H9 (cell line): ENCODE measurements at regions not wholly inside any gene's neighbourhood (a gene's known extent, or its start where the extent isn't known, plus 50 kb on each side); places are given as distances from the start of the nearest gene placed in this dataset.

ENCODE experiments used
- DNase-seq: peaks from one replicate; pipeline ENCODE4 v3.0.0-alpha.2; 2017
- H2AFZ ChIP-seq: one replicate; pipeline ENCODE4 v1.6.1; 2013; ENCODE audit warnings: mild to moderate bottlenecking, low read length, control low read depth, moderate library complexity
- H2AK5ac ChIP-seq: 2 replicates; pipeline ENCODE4 v1.6.1; 2013; ENCODE audit warnings: low read length, control low read depth, mixed read lengths; ENCODE audit not compliant: insufficient read length
- H2BK120ac ChIP-seq: one replicate; pipeline ENCODE4 v1.6.1; 2013; ENCODE audit warnings: low read depth, mild to moderate bottlenecking, low read length, control low read depth, inconsistent platforms; ENCODE audit not compliant: poor library complexity, severe bottlenecking
- H2BK12ac ChIP-seq: 2 replicates; pipeline ENCODE4 v1.6.1; 2013; ENCODE audit warnings: low read length, control low read depth, mixed read lengths, low read depth; ENCODE audit not compliant: insufficient read length
- H2BK15ac ChIP-seq: 2 replicates; pipeline ENCODE4 v1.6.1; 2013; ENCODE audit warnings: low read depth, low read length, control low read depth
- H2BK20ac ChIP-seq: one replicate; pipeline ENCODE4 v1.6.1; 2013; ENCODE audit warnings: low read depth, mild to moderate bottlenecking, low read length, control low read depth, inconsistent platforms; ENCODE audit not compliant: poor library complexity, severe bottlenecking
- H2BK5ac ChIP-seq: 2 replicates; pipeline ENCODE4 v1.6.1; 2013; ENCODE audit warnings: low read length, control low read depth, mixed read lengths; ENCODE audit not compliant: insufficient read length
- H3K14ac ChIP-seq: 2 replicates; pipeline ENCODE4 v1.6.1; 2013; ENCODE audit warnings: low read length, control low read depth; ENCODE audit not compliant: insufficient read depth
- H3K18ac ChIP-seq: 2 replicates; pipeline ENCODE4 v1.6.1; 2013; ENCODE audit warnings: low read depth, mild to moderate bottlenecking, mixed read lengths, low read length, control low read depth; ENCODE audit not compliant: insufficient read length
- H3K23ac ChIP-seq: 2 replicates; pipeline ENCODE4 v1.6.1; 2013; ENCODE audit warnings: low read length, control low read depth, mixed read lengths, low read depth; ENCODE audit not compliant: insufficient read length
- H3K23me2 ChIP-seq: 2 replicates; pipeline ENCODE4 v1.6.1; 2013; ENCODE audit warnings: low read depth, mild to moderate bottlenecking, mixed read lengths, low read length, control low read depth; ENCODE audit not compliant: insufficient read length, poor library complexity, severe bottlenecking
- H3K27ac ChIP-seq: 2 replicates; pipeline ENCODE4 v1.5.1; 2013; ENCODE audit warnings: low read length, control low read depth, mixed read lengths, low read depth; ENCODE audit not compliant: insufficient read length
- H3K27me3 ChIP-seq: 2 replicates; pipeline ENCODE4 v1.6.1; 2013; ENCODE audit warnings: low read length, control low read depth, inconsistent platforms; ENCODE audit not compliant: insufficient read depth
- H3K4ac ChIP-seq: 2 replicates; pipeline ENCODE4 v1.6.1; 2013; ENCODE audit warnings: low read depth, mild to moderate bottlenecking, control low read depth, inconsistent platforms, low read length, moderate library complexity
- H3K4me1 ChIP-seq: 2 replicates; pipeline ENCODE4 v1.6.1; 2013; ENCODE audit warnings: low read length, control low read depth, inconsistent platforms; ENCODE audit not compliant: insufficient read depth
- H3K4me2 ChIP-seq: 2 replicates; pipeline ENCODE4 v1.6.1; 2013; ENCODE audit warnings: low read length, control low read depth, mixed read lengths; ENCODE audit not compliant: insufficient read length, insufficient read depth
- H3K56ac ChIP-seq: 2 replicates; pipeline ENCODE4 v1.6.1; 2013; ENCODE audit warnings: low read depth, mild to moderate bottlenecking, mixed read lengths, low read length, control low read depth; ENCODE audit not compliant: insufficient read length
- H3K79me1 ChIP-seq: 2 replicates; pipeline ENCODE4 v1.6.1; 2013; ENCODE audit warnings: low read depth, mild to moderate bottlenecking, moderate library complexity, low read length, control low read depth, inconsistent platforms; ENCODE audit not compliant: insufficient read depth, poor library complexity, severe bottlenecking
- H3K79me2 ChIP-seq: 2 replicates; pipeline ENCODE4 v1.6.1; 2013; ENCODE audit warnings: low read length, control low read depth, inconsistent platforms; ENCODE audit not compliant: insufficient read depth
- H3K9ac ChIP-seq: 2 replicates; pipeline ENCODE4 v1.6.1; 2013; ENCODE audit warnings: low read length, control low read depth, mixed read lengths; ENCODE audit not compliant: insufficient read length; ENCODE audit errors: extremely low read depth
- H3K9me3 ChIP-seq: one replicate; pipeline ENCODE4 v1.6.1; 2013; ENCODE audit warnings: low read depth, low read length, inconsistent platforms; ENCODE audit not compliant: control insufficient read depth
- H3T11ph ChIP-seq: one replicate; pipeline ENCODE4 v1.6.1; 2013; ENCODE audit warnings: mild to moderate bottlenecking, low read length, control low read depth, inconsistent platforms
- H4K20me1 ChIP-seq: one replicate; pipeline ENCODE4 v1.6.1; 2013; ENCODE audit not compliant: control insufficient read depth, insufficient read length, insufficient read depth
- H4K5ac ChIP-seq: 2 replicates; pipeline ENCODE4 v1.6.1; 2013; ENCODE audit warnings: low read depth, mild to moderate bottlenecking, mixed read lengths, low read length, control low read depth; ENCODE audit not compliant: insufficient read length
- H4K8ac ChIP-seq: replicated peaks from 2 replicates; pipeline ENCODE4 v1.6.1; 2013; ENCODE audit warnings: low read length, control low read depth, mixed read lengths, low read depth; ENCODE audit not compliant: insufficient read length
- H4K91ac ChIP-seq: 2 replicates; pipeline ENCODE4 v1.6.1; 2013; ENCODE audit warnings: low read depth, mild to moderate bottlenecking, moderate library complexity, mixed read lengths, low read length, control low read depth; ENCODE audit not compliant: insufficient read length
- H3K27ac Mint-ChIP-seq, 3 experiments: 2 replicates in 2 of 3; 3 replicates in 1 of 3; pipeline ENCODE4 v1.8.0; 2020 to 2021; ENCODE audit warnings: mixed read lengths in 3 of 3, mild to moderate bottlenecking in 1 of 3, moderate library complexity in 1 of 3
- H3K27me3 Mint-ChIP-seq: 2 replicates; pipeline ENCODE4 v1.8.0; 2021; ENCODE audit warnings: low read depth, mild to moderate bottlenecking, moderate library complexity, mixed read lengths
- H3K36me3 Mint-ChIP-seq, 3 experiments: 2 replicates in 2 of 3; 3 replicates in 1 of 3; pipeline ENCODE4 v1.8.0; 2020 to 2021; ENCODE audit warnings: low read depth in 3 of 3, mixed read lengths in 3 of 3; ENCODE audit not compliant: insufficient read depth in 1 of 3
- H3K4me1 Mint-ChIP-seq, 2 experiments: 2 replicates each; pipeline ENCODE4 v1.8.0; 2020; ENCODE audit warnings: mixed read lengths in 2 of 2
- H3K4me3 Mint-ChIP-seq, 2 experiments: 2 replicates in 1 of 2; 3 replicates in 1 of 2; pipeline ENCODE4 v1.8.0; 2020 to 2021; ENCODE audit warnings: mild to moderate bottlenecking in 2 of 2, mixed read lengths in 2 of 2, moderate library complexity in 1 of 2
- H3K9me3 Mint-ChIP-seq, 2 experiments: 2 replicates in 1 of 2; 3 replicates in 1 of 2; pipeline ENCODE4 v1.8.0; 2020; ENCODE audit warnings: mild to moderate bottlenecking in 2 of 2, mixed read lengths in 2 of 2, moderate library complexity in 1 of 2
- WGBS: extraction: QIAGEN DNeasy Blood & Tissue Kit; methylation state at CpG from one replicate; pipeline ENCODE4 v1.1.7; 2013; ENCODE audit warnings: missing lambda C conversion rate, low lambda C conversion rate, mixed read lengths; ENCODE audit not compliant: insufficient read length; ENCODE audit errors: extremely low coverage; 5-methylcytosine and 5-hydroxymethylcytosine counted together
- TF ChIP-seq, protein P1 (sequence below): fragments of 200-600 bp; sonication (generic); conservative IDR thresholded peaks from 3 replicates; pipeline ENCODE4 v1.8.0; 2021; ENCODE audit warnings: antibody characterized with exemption, mild to moderate bottlenecking

DNA sequence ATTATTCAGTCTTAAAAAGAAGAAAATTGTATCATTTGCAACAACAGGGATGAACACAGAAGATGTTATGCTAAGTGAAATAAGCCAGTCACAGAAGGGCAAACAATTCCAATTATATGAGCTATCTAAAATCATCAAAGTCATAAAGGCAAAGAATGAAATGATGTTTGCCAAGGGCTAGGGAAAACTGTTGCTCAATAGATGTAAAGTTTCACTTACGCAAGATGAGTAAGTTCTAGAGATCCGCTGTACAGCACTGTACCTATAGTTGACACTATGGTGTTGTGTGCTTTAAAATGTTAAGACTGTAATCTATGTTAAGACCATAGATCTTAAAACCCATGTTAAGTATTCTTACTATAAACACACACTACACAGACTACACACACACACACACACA is 904.6 kb upstream of the LRRN3 start:
- H2BK5ac ChIP-seq: no peak overlapping the region

More for the DNA sequence above, 904.6 kb upstream of the LRRN3 start:
- Histone ChIP-seq H3K4me1 (no peaks in the 10 kb centered on the region), H3K79me1 (no peaks in the 10 kb centered on the region), H3K4me2 (no peak overlapping the region), H3K9me3 (no peaks in the 10 kb centered on the region), H4K5ac (no peak overlapping the region), H3K79me2 (no peaks in the 10 kb centered on the region), H2BK15ac (no peak overlapping the region), H3K14ac (no peak overlapping the region), H3K56ac (no peak overlapping the region), H3K9ac (no peak overlapping the region), H2BK120ac (no peak overlapping the region), H3K23ac (no peak overlapping the region), H4K91ac (no peak overlapping the region), H2AK5ac (no peak overlapping the region), H3K18ac (no peak overlapping the region), H3K27ac (no peak overlapping the region), H2AFZ (no peak overlapping the region), H3K27me3 (no peaks in the 10 kb centered on the region), H3K4ac (no peak overlapping the region), H3K23me2 (no peaks in the 10 kb centered on the region), H3T11ph (no peak overlapping the region), H2BK20ac (no peak overlapping the region), H4K8ac (no peak overlapping the region), H4K20me1 (no peaks in the 10 kb centered on the region), H2BK12ac (no peak overlapping the region)
- peaks cover 18 to 20% of the 10 kb centered on the region in 2 experiments for H3K9me3 Mint-ChIP-seq
- H3K27ac Mint-ChIP-seq: no peak overlapping the region
- no peak for DNase-seq
- peaks cover 1 to 25% (median 11%) of the 10 kb centered on the region in 3 experiments; a peak in 5 of 7 replicates for H3K36me3 Mint-ChIP-seq
- H3K4me3 Mint-ChIP-seq: no peak overlapping the region
- WGBS: no CpG with 5 or more reads among the region's 2 CpGs
- TF ChIP-seq, protein P1, sequence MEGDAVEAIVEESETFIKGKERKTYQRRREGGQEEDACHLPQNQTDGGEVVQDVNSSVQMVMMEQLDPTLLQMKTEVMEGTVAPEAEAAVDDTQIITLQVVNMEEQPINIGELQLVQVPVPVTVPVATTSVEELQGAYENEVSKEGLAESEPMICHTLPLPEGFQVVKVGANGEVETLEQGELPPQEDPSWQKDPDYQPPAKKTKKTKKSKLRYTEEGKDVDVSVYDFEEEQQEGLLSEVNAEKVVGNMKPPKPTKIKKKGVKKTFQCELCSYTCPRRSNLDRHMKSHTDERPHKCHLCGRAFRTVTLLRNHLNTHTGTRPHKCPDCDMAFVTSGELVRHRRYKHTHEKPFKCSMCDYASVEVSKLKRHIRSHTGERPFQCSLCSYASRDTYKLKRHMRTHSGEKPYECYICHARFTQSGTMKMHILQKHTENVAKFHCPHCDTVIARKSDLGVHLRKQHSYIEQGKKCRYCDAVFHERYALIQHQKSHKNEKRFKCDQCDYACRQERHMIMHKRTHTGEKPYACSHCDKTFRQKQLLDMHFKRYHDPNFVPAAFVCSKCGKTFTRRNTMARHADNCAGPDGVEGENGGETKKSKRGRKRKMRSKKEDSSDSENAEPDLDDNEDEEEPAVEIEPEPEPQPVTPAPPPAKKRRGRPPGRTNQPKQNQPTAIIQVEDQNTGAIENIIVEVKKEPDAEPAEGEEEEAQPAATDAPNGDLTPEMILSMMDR: no peak
- no peaks in the 10 kb centered on the region for H3K27me3 Mint-ChIP-seq
- no peaks in the 10 kb centered on the region for H3K4me1 Mint-ChIP-seq
